GM23338 (cell line): ENCODE measurements at regions not wholly inside any gene's neighbourhood (a gene's known extent, or its start where the extent isn't known, plus 50 kb on each side); places are given as distances from the start of the nearest gene placed in this dataset.

ENCODE experiments used
- ATAC-seq: fragments of 200-7000 bp; cut with Tn5 transposase; 3 replicates; pipeline ENCODE4 v1.9.1; 2020
- DNase-seq: peaks from one replicate; pipeline ENCODE4 v3.0.0-alpha.2; 2015; ENCODE audit warnings: low spot score
- H2AFZ ChIP-seq: fragments of 200-600 bp; sonication (generic); 2 replicates; pipeline ENCODE4 v1.8.0; 2016; ENCODE audit warnings: antibody characterized with exemption, mild to moderate bottlenecking, moderate library complexity
- H3F3A ChIP-seq: fragments of 200-600 bp; sonication (generic); replicated peaks from 2 replicates; pipeline ENCODE4 v1.8.0; 2017; ENCODE audit warnings: antibody characterized with exemption, mixed run types, low read depth
- H3K27ac ChIP-seq: fragments of 200-600 bp; sonication (generic); 2 replicates; pipeline ENCODE4 v1.6.1; 2016; ENCODE audit warnings: low read depth
- H3K27me3 ChIP-seq: fragments of 200-600 bp; sonication (generic); 2 replicates; pipeline ENCODE4 v1.8.0; 2016; ENCODE audit warnings: mild to moderate bottlenecking, mixed run types, moderate library complexity; ENCODE audit not compliant: insufficient read depth
- H3K36me3 ChIP-seq: fragments of 200-600 bp; sonication (generic); 2 replicates; pipeline ENCODE4 v1.8.0; 2016; ENCODE audit warnings: mild to moderate bottlenecking; ENCODE audit not compliant: insufficient read depth
- H3K4me1 ChIP-seq: fragments of 200-600 bp; sonication (generic); 2 replicates; pipeline ENCODE4 v1.8.0; 2016; ENCODE audit warnings: mild to moderate bottlenecking, moderate library complexity; ENCODE audit not compliant: insufficient read depth
- H3K4me2 ChIP-seq: fragments of 200-600 bp; sonication (generic); 2 replicates; pipeline ENCODE4 v1.7.1; 2017; ENCODE audit warnings: mixed run types
- H3K4me3 ChIP-seq: fragments of 200-600 bp; sonication (generic); 2 replicates; pipeline ENCODE4 v1.6.1; 2016; ENCODE audit warnings: mixed run types
- H3K79me2 ChIP-seq: fragments of 200-600 bp; sonication (generic); replicated peaks from 2 replicates; pipeline ENCODE4 v1.8.0; 2017; ENCODE audit warnings: mild to moderate bottlenecking; ENCODE audit not compliant: insufficient read depth
- H3K9me2 ChIP-seq: fragments of 200-600 bp; sonication (generic); 2 replicates; pipeline ENCODE4 v1.8.0; 2017; ENCODE audit not compliant: insufficient read depth
- H4K20me1 ChIP-seq: fragments of 200-600 bp; sonication (generic); replicated peaks from 2 replicates; pipeline ENCODE4 v1.8.0; 2017; ENCODE audit warnings: mild to moderate bottlenecking; ENCODE audit not compliant: insufficient read depth
- H3K27ac Mint-ChIP-seq: 2 replicates; pipeline ENCODE4 v1.8.0; 2020; ENCODE audit warnings: inconsistent platforms, mild to moderate bottlenecking, moderate library complexity, mixed read lengths
- H3K27me3 Mint-ChIP-seq: 3 replicates; pipeline ENCODE4 v1.8.0; 2022; ENCODE audit warnings: low read depth, mild to moderate bottlenecking, moderate library complexity, mixed read lengths, inconsistent platforms; ENCODE audit not compliant: insufficient read depth, poor library complexity
- H3K36me3 Mint-ChIP-seq: 3 replicates; pipeline ENCODE4 v1.8.0; 2021; ENCODE audit warnings: low read depth, mild to moderate bottlenecking, inconsistent platforms, moderate library complexity, mixed read lengths
- H3K4me1 Mint-ChIP-seq: 3 replicates; pipeline ENCODE4 v1.8.0; 2020; ENCODE audit warnings: mild to moderate bottlenecking, inconsistent platforms, mixed read lengths
- H3K4me3 Mint-ChIP-seq: 3 replicates; pipeline ENCODE4 v1.8.0; 2021; ENCODE audit warnings: moderate library complexity, mild to moderate bottlenecking, inconsistent platforms, mixed read lengths
- H3K9me3 Mint-ChIP-seq: 3 replicates; pipeline ENCODE4 v1.8.0; 2020; ENCODE audit warnings: moderate library complexity, mild to moderate bottlenecking, inconsistent platforms, mixed read lengths
- CREB1 ChIP-seq: fragments of 250-450 bp; sonication (Bioruptor Pico); IDR thresholded peaks from 2 replicates; pipeline ENCODE4 v1.5.0; 2020; ENCODE audit warnings: low read depth, mild to moderate bottlenecking, moderate library complexity
- CTCF ChIP-seq, 2 experiments: fragments of 200-600 bp in 1 of 2; sonication (generic) in 1 of 2; conservative IDR thresholded peaks; 2 replicates each; pipeline versions ENCODE4 v1.5.1 to v1.6.1; 2016 to 2017; ENCODE audit warnings: antibody characterized with exemption in 2 of 2, low read depth in 2 of 2, mild to moderate bottlenecking in 2 of 2, moderate library complexity in 1 of 2
- ETS1 ChIP-seq: IDR thresholded peaks from 2 replicates; pipeline ENCODE4 v1.6.1; 2016; ENCODE audit warnings: antibody characterized with exemption
- EZH2 ChIP-seq: fragments of 200-600 bp; sonication (generic); IDR thresholded peaks from one replicate; pipeline ENCODE4 v1.8.0; 2017; ENCODE audit warnings: antibody characterized with exemption, mild to moderate bottlenecking, low read depth; ENCODE audit not compliant: unreplicated experiment
- EZH2phosphoT487 ChIP-seq: fragments of 200-600 bp; sonication (generic); IDR thresholded peaks from one replicate; pipeline ENCODE4 v1.8.1; 2018; ENCODE audit warnings: antibody characterized with exemption; ENCODE audit not compliant: unreplicated experiment
- NANOG ChIP-seq: IDR thresholded peaks from 2 replicates; pipeline ENCODE4 v1.6.1; 2016; ENCODE audit warnings: antibody characterized with exemption, borderline replicate concordance
- POLR2AphosphoS5 ChIP-seq: IDR thresholded peaks from 2 replicates; pipeline ENCODE4 v1.6.1; 2016; ENCODE audit warnings: antibody characterized with exemption, low read depth
- STAT1 ChIP-seq: IDR thresholded peaks from one replicate; pipeline ENCODE4 v1.6.1; 2016; ENCODE audit warnings: antibody characterized with exemption; ENCODE audit not compliant: unreplicated experiment
- TF ChIP-seq, protein P1 (sequence below): IDR thresholded peaks from one replicate; pipeline ENCODE4 v1.6.1; 2018; ENCODE audit warnings: antibody characterized with exemption; ENCODE audit not compliant: unreplicated experiment

GRCh38 chr12:42918443-42918842, 328.9 kb upstream of the PRICKLE1 start:
- DNase-seq (no peak), ATAC-seq (no peak)
- Histone ChIP-seq H2AFZ (no peak overlapping the region), H3K9me2 (peaks cover 7% of the 10 kb centered on the region; the same call in 1 of the 2 replicates), H3K79me2 (no peaks in the 10 kb centered on the region), H3K4me3 (no peak overlapping the region), H3K27me3 (no peaks in the 10 kb centered on the region), H3K36me3 (no peaks in the 10 kb centered on the region), H3K27ac (no peak overlapping the region), H3K4me2 (no peak overlapping the region), H3K4me1 (no peaks in the 10 kb centered on the region), H4K20me1 (no peaks in the 10 kb centered on the region), H3F3A (no peaks in the 10 kb centered on the region)
- Mint-ChIP-seq H3K4me1 (no peaks in the 10 kb centered on the region), H3K27ac (no peak overlapping the region), H3K36me3 (no peaks in the 10 kb centered on the region), H3K9me3 (peaks cover 1% of the 10 kb centered on the region; the same call in 1 of the 3 replicates), H3K4me3 (no peak overlapping the region), H3K27me3 (no peaks in the 10 kb centered on the region)
- TF ChIP-seq STAT1 (no peak), EZH2phosphoT487 (no peak), POLR2AphosphoS5 (no peak)

DNA sequence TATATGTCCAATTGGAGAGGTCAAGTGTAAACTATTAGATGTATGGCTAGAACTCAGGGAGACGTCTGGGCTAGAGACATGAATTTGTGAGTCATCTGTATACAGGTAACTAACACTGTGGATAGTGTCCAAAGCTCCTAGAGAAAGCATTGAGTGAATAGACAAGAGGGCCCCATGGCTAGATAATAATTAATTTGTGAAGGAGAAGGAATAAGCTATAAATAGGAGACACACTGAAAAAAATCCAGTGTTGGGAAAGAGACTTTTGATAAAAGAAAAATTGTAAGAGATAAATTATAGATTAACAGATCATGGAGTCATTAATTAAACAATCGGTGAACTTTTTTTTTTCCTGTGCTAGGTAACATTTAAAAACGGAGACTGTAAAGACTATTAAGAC, 326.6 kb upstream of the PRICKLE1 start:
- TF ChIP-seq, protein P1, sequence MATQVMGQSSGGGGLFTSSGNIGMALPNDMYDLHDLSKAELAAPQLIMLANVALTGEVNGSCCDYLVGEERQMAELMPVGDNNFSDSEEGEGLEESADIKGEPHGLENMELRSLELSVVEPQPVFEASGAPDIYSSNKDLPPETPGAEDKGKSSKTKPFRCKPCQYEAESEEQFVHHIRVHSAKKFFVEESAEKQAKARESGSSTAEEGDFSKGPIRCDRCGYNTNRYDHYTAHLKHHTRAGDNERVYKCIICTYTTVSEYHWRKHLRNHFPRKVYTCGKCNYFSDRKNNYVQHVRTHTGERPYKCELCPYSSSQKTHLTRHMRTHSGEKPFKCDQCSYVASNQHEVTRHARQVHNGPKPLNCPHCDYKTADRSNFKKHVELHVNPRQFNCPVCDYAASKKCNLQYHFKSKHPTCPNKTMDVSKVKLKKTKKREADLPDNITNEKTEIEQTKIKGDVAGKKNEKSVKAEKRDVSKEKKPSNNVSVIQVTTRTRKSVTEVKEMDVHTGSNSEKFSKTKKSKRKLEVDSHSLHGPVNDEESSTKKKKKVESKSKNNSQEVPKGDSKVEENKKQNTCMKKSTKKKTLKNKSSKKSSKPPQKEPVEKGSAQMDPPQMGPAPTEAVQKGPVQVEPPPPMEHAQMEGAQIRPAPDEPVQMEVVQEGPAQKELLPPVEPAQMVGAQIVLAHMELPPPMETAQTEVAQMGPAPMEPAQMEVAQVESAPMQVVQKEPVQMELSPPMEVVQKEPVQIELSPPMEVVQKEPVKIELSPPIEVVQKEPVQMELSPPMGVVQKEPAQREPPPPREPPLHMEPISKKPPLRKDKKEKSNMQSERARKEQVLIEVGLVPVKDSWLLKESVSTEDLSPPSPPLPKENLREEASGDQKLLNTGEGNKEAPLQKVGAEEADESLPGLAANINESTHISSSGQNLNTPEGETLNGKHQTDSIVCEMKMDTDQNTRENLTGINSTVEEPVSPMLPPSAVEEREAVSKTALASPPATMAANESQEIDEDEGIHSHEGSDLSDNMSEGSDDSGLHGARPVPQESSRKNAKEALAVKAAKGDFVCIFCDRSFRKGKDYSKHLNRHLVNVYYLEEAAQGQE = no peak
- TF ChIP-seq NANOG = no peak
- TF ChIP-seq EZH2phosphoT487 = no peak
- Mint-ChIP-seq H3K4me3 (no peak overlapping the region), H3K36me3 (peaks cover 7% of the 10 kb centered on the region; the same call in 2 of the 3 replicates), H3K4me1 (no peaks in the 10 kb centered on the region), H3K27me3 (no peaks in the 10 kb centered on the region), H3K27ac (no peak overlapping the region), H3K9me3 (peaks cover 6% of the 10 kb centered on the region; the same call in 2 of the 3 replicates)
- H3K4me3 ChIP-seq = no peak overlapping the region
- no peaks in the 10 kb centered on the region for H3K4me1 ChIP-seq
- H3K9me2 ChIP-seq = peaks cover 12% of the 10 kb centered on the region; the same call in 1 of the 2 replicates
- H3K36me3 ChIP-seq = peaks cover 6% of the 10 kb centered on the region; the same call in 1 of the 2 replicates
- DNase-seq (no peak), ATAC-seq (no peak)
- H3K27me3 ChIP-seq = no peaks in the 10 kb centered on the region
- no peak overlapping the region for H2AFZ ChIP-seq
- H3F3A ChIP-seq = no peaks in the 10 kb centered on the region
- H4K20me1 ChIP-seq = no peaks in the 10 kb centered on the region
- no peaks in the 10 kb centered on the region for H3K79me2 ChIP-seq
- no peak overlapping the region for H3K4me2 ChIP-seq
- no peak overlapping the region for H3K27ac ChIP-seq

DNA sequence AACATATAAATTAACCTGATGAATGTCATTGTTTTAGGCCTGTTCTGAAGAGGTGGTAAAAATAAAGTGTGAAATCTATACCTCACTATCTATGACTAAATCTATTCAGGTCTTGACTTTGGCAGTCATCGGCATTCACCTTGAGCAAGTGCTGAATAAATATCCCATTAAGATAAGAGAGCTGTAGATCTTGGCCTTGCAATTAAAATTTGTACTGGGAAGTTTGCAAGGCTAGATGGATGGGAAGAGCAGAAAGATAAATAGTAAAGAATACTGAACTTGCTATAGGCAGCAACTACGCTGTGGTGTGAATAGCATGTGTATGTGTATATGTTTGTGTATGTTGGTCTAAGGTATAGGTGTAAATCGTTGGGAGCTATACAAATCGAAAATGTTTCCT, 325.9 kb upstream of the PRICKLE1 start:
- Mint-ChIP-seq H3K4me3 (no peak overlapping the region), H3K9me3 (peaks cover 6% of the 10 kb centered on the region; the same call in 2 of the 3 replicates), H3K4me1 (no peaks in the 10 kb centered on the region), H3K27me3 (no peaks in the 10 kb centered on the region), H3K27ac (no peak overlapping the region), H3K36me3 (peaks cover 7% of the 10 kb centered on the region; the same call in 2 of the 3 replicates)
- ATAC-seq = no peak
- no peaks in the 10 kb centered on the region for H3F3A ChIP-seq
- H3K4me2 ChIP-seq = no peak overlapping the region
- no peaks in the 10 kb centered on the region for H3K79me2 ChIP-seq
- DNase-seq = no peak
- H3K27me3 ChIP-seq = no peaks in the 10 kb centered on the region
- H2AFZ ChIP-seq = no peak overlapping the region
- peaks cover 6% of the 10 kb centered on the region; the same call in 1 of the 2 replicates for H3K36me3 ChIP-seq
- H3K4me3 ChIP-seq = no peak overlapping the region
- peaks cover 12% of the 10 kb centered on the region; the same call in 1 of the 2 replicates for H3K9me2 ChIP-seq
- no peak overlapping the region for H3K27ac ChIP-seq
- no peaks in the 10 kb centered on the region for H3K4me1 ChIP-seq
- H4K20me1 ChIP-seq = no peaks in the 10 kb centered on the region
- TF ChIP-seq CTCF (conservative IDR thresholded peaks at IDR 0.05; ENCODE audit: low read depth in 2 of 2) (no peak), EZH2phosphoT487 (no peak), CREB1 (no peak), EZH2 (no peak), ETS1 (no peak), NANOG (no peak)
- TF ChIP-seq, protein P1 = no peak
